HG03457 (cell line): ENCODE measurements at regions not wholly inside any gene's neighbourhood (a gene's known extent, or its start where the extent isn't known, plus 50 kb on each side); places are given as distances from the start of the nearest gene placed in this dataset.

Experiments
- ATAC-seq: cut with Tn5 transposase; IDR thresholded peaks from one replicate; pipeline ENCODE4 v1.9.1; 2021; ENCODE audit warnings: moderate number of reproducible peaks; ENCODE audit not compliant: unreplicated experiment

GRCh38 chr2:196383799-196384198, 212.4 kb upstream of the STK17B start:
- ATAC-seq, result no peak

DNA sequence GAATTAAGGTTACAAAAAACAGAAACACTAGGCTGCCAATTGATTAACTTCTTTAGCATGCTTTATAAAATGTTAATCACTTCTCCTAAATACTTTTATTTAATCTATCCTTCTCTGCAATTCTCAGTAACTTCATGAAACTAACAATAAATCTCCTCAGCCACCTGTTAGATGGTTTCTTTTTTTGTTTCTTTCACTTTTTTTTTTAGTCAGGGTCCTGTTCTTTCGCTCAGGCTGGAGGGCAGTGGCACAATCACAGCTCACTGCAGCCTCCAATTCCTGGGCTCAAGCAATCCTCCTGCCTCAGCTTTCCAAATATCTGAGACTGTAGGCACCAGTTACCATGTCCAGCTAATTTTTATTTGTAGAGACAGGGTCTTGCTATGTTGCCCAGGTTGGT, 213.4 kb upstream of the STK17B start:
- ATAC-seq, result no peak

GRCh38 chr2:196389670-196390069, 218.3 kb upstream of the STK17B start:
- ATAC-seq, result no peak

- ATAC-seq, result no peak
These were observed 219.1 kb upstream of the STK17B start for GRCh38 chr2:196390243-196391148.

DNA sequence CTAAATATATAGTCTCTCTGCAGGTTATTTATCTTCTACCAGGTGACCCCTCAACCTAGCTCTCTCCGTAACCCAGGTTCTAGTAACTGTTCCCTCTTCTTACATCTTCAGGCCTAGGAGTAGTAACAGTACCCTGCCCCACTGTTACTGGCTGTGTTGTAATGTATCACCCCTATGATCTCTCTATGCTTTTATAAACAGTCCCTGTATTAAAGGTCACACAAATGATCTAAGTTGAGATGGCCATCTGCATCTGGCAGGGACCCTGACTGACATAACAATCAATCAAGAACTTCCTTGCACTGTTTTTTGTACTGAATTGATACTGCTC, 219.7 kb upstream of the STK17B start:
- ATAC-seq, result no peak

GRCh38 chr2:196399096-196399495, 227.7 kb upstream of the STK17B start:
- no peak for ATAC-seq

DNA sequence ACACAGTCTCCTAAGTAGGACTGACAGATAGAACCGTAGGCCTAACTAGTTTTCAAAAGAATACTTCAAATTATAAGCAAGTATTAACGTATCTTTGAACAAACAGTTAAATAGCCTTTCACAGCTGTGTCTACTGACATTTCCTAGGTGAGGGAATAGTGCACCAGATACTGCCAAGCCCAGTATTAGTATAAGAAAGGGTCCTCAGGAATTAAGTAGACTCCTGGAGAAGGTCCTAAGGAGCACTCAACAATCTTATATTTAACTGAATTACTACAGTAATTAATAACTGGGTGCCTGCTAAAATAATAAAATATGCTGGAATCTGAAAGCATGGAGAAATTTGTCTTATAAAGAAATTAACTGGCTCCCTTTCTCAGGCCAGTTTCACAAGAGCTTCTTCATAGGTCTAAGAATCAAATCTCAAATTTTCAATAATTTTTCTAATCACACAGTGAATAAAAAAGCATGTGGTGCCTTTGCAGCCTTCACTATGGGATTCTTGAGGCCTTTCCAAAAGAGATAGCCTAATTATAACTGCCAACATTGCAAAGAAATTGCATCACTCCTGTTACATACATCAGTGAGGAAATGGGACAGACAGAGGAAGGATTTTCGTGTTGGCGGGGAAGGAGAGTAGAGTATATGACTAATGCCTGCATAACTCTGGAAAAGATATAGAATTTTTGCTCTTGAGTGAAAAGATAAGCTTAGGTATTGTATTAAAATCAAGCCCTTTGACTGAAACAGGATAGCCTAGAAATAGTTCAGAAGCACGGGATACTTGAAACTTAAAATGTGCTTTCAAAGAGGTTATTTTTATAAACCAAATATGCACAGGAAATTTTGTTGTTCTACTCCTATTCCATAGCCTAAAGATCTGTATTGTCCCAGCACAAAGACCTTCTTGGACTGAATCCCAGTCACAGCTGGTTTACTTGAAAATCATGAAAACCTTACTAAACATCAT, 228.6 kb upstream of the STK17B start:
- ATAC-seq, result no peak

DNA sequence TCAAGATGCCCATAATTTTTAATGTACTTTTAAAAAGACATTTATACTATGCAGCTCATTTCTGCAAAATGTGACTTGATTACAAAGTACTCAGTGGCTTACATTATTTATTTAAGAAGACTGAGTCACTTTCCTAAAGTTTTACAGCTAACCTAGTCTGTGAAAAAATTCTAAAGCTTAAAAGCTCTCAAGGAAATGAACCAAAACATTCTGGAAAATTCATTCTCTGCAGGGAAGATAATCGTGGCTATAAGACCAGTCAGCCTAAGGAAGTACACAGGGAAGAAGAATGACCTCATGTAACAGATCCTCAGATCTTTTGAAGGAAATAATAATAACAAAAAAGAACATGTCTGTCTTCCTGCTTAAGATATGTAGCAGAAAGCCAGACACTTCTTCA, 232.1 kb upstream of the STK17B start:
- ATAC-seq, result no peak

DNA sequence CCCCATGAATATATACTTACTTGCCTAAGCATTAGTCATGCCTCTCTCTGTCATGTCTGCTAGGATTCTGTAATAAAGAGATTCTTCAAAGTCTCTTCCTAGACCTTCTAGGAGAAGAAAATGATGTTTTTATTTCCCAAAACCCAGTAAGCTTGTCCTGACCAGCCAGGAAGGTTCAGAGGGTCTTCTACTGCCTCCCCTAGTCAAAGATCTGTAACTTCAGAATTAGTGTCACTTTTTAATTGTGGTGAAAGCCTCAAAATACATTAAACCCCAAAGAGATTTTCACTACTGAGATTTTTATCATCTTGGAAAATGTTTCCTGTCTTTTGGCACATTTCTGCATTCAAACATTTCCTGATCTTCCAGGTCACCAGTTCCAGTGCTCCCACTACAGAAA, 232.9 kb upstream of the STK17B start:
- ATAC-seq, result no peak

DNA sequence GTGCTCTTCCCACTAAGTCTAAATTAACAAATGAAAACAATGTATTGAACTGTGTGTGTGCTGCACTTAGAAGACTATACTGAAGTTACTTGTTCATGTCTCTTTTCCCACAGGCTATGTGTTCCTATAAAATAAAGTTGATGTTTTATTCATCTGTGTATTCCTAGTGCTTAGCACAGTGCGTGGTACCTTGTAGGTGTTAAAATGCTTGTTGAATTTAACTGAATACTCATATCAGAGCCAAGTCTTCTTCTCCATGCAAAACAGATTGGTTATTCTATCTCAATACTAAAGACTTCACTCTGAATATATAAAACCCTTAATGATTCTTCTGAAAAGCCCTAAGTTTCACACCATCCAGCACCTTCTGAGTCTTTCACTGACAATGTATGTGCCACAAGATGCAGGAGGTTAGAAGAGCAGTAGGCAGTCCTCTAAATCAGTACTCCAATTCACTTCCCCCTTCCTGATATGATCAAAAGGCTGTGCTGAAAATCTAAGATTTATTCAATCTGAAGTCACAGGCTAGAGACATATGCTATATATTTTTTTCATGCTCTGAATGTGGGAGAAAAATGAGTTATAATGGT, 231.7 kb upstream of the CCDC150 start:
- no peak for ATAC-seq

DNA sequence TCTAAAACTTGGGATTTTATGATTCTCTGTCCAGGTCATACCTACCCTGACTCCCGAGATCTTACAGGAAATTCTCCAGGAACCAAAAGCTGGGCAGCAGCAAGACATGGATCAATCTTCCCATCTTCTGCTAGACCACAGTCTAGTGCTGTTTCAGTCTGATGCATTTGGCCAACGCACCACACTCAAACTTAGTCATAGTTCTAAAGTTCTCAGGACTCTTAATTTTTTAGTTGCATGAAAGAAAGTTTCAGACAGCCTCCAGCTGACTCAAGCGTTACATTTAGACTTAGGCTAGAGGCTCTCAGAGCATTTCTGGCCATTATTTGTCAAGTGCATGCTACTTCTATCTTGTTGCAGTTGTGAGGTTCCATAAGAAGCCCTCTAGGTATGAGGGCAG, 230.1 kb upstream of the CCDC150 start:
- ATAC-seq, result no peak

- ATAC-seq, result no peak
These were observed 229.5 kb upstream of the CCDC150 start for GRCh38 chr2:196410008-196410407.

DNA sequence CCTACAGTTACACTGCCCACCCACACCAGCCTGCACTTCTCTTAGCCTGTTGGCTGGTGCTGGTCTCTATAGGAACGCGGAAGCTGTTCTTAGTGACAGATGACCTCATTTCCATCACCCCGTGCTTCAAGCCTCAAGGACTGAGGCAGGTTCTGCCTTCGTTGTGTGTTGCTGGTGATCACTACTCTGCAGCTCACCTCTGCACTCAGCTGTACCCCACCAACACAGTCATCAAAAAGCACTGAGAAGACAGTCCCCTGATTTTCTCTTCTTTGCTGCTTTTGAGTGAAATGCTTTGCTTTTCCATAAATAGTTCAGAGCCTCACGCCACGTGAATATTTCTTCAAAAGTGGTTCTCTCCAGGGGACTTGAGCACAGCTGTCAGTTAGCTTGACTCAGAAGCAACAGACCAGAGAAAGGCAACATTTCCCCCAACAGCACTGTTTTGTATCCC, 225.7 kb upstream of the CCDC150 start:
- ATAC-seq, result peak; percentile 74

- ATAC-seq, result peak; percentile 46
These were observed 224.1 kb upstream of the CCDC150 start for GRCh38 chr2:196415384-196415783.

- ATAC-seq, result no peak
These were observed 219.4 kb upstream of the CCDC150 start for GRCh38 chr2:196420143-196420542.

GRCh38 chr2:196421880-196422279, 217.6 kb upstream of the CCDC150 start:
- ATAC-seq, result no peak

DNA sequence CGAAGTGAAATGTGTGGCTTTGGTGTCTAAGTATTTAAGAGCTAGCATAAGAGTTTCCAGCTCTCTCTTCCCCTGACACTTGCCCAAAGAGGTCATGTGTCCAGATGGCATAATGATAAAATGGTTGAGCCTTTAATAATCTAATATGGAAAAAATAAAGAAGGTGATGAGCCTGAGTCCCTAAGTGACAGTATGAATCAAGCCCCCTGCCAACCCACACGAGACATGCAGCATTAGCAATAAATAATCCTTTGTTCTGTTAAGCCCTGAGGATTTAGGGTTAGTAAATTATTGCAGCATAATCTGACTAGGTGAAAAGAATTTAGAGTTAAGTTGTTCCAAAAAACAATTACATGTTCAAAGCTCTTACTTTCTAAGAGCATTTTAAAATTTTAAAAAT, 217.2 kb upstream of the CCDC150 start:
- no peak for ATAC-seq

- no peak for ATAC-seq
These were observed 213.4 kb upstream of the CCDC150 start for GRCh38 chr2:196426122-196426521.

- ATAC-seq, result no peak
These were observed 211.4 kb upstream of the CCDC150 start for GRCh38 chr2:196427986-196428634.

- no peak for ATAC-seq
These were observed 208.4 kb upstream of the CCDC150 start for GRCh38 chr2:196431076-196431475.

- no peak for ATAC-seq
These were observed 207.6 kb upstream of the CCDC150 start for GRCh38 chr2:196431957-196432356.
